Sigmoid colon (tissue), 6 donors: ENCODE measurements at regions not wholly inside any gene's neighbourhood (a gene's known extent, or its start where the extent isn't known, plus 50 kb on each side); places are given as distances from the start of the nearest gene placed in this dataset.
A peak's percentile ranks its signal among the peaks of the same experiment; 100 is the strongest.

Source experiments
- DNase-seq: peaks from one replicate; pipeline ENCODE4 v3.0.0-alpha.2; 2019
- H3K27ac ChIP-seq, 4 donors: fragments of 200-600 bp; sonication (generic); one replicate each; pipeline ENCODE4 v1.5.1; 2016 to 2019; ENCODE audit warnings: mild to moderate bottlenecking in 1 of 4
- H3K27me3 ChIP-seq, 3 donors: fragments of 200-600 bp; sonication (generic); one replicate each; pipeline ENCODE4 v1.5.1; 2019; ENCODE audit warnings: mild to moderate bottlenecking in 1 of 3
- H3K36me3 ChIP-seq, 4 donors: fragments of 200-600 bp; sonication (generic); one replicate each; pipeline ENCODE4 v1.5.1; 2016 to 2019
- H3K4me1 ChIP-seq, 4 donors: fragments of 200-600 bp; sonication (generic); one replicate each; pipeline ENCODE4 v1.5.1; 2017 to 2019
- H3K4me3 ChIP-seq, 4 donors: fragments of 200-600 bp; sonication (generic); one replicate each; pipeline ENCODE4 v1.5.1; 2017 to 2019; ENCODE audit warnings: mild to moderate bottlenecking in 2 of 4, moderate library complexity in 1 of 4
- H3K9me3 ChIP-seq, 4 donors: fragments of 200-600 bp in 3 of 4; sonication (generic) in 3 of 4; one replicate each; pipeline versions ENCODE4 v1.5.1 to v1.6.1; 2013 to 2019
- EP300 ChIP-seq, 4 donors: sonication (generic); formaldehyde crosslinking; IDR thresholded peaks; one replicate each; pipeline ENCODE4 v1.6.1; 2017; ENCODE audit warnings: antibody characterized with exemption in 4 of 4
- POLR2A ChIP-seq, 2 donors: fragments of 450-650 bp; IDR thresholded peaks; one replicate each; pipeline ENCODE4 v1.6.1; 2016; ENCODE audit warnings: antibody characterized with exemption in 2 of 2, mild to moderate bottlenecking in 2 of 2, moderate library complexity in 2 of 2
- POLR2AphosphoS5 ChIP-seq, 4 donors: sonication (generic); formaldehyde crosslinking; IDR thresholded peaks; one replicate each; pipeline ENCODE4 v1.6.1; 2017; ENCODE audit warnings: antibody characterized with exemption in 4 of 4
- WGBS, 2 donors: extraction: QIAGEN DNeasy Blood & Tissue Kit; methylation state at CpG; one replicate each; pipeline ENCODE4 v1.1.7; 2013; 5-methylcytosine and 5-hydroxymethylcytosine counted together
- intact Hi-C: fragments of 100-400 bp; cut with DNase I; formaldehyde crosslinking; loops from one replicate; pipeline ENCODE4 v1.15.1; 2023
- TF ChIP-seq, protein P1 (sequence below), 4 experiments: fragments of 450-650 bp in 3 of 4; fragments of 200-600 bp in 1 of 4; IDR thresholded peaks; one replicate each; pipeline ENCODE4 v1.5.1; 2016 to 2019; ENCODE audit warnings: antibody characterized with exemption in 4 of 4, mild to moderate bottlenecking in 3 of 4, moderate library complexity in 2 of 4
- donor health status: healthy with polysubstance abuse.
- donor health status: healthy.

DNA sequence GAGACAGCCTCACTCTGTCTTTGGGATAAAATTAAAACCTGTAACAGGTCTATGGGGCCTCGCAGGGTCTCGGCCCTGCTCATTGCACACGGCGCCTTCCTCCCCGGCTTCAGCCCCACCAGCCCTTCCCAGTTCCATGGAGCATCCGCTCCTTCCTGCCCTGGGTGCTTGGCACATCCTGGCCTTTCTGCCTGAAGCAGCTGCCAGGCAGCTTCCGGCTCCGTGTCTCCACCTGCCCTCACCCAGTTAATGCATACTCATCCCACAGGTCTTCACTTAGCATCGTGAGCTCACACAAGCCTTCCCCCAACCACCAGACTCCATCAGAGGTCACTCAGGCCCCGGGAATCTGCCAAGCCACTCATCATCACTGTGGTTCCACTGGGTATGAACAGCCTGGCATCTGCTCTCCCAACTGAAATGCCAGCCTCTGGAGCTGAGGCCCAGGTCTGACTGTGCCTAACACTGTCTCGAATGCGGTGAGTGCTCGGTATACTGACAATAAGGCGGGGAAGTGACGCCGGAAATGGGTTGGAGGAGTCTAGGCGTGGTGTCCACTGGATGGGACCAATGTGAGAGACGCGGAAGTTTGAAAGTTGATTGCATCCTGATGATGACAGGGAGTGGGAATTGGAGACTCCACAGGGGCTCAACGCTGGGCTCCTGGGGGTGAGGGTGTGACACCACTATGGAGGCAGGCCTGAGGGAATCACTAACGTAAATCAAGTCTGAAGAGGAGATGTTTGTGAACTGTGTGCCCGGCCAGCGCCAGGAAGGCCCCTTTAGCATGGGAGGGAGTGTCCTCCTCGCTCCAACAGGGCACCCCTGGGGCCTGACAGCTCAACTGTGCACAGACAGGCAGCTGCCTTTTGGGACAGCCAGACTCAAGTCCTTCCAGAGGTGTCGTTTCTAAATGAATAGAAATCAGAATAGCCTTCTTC lies 245.8 kb downstream of the TTLL2 start:
- no peaks in the 10 kb centered on the region for H3K27me3 ChIP-seq
- no peaks in the 10 kb centered on the region for H3K36me3 ChIP-seq
- WGBS, 2 donors, result 93% methylated on average over 25 of the region's 25 CpGs
- intact Hi-C loops, result no loop called here
- no peak overlapping the region for H3K27ac ChIP-seq
- no peak overlapping the region for H3K4me3 ChIP-seq
- H3K9me3 ChIP-seq, result no peaks in the 10 kb centered on the region
- peak; percentile 40 for DNase-seq
- TF ChIP-seq, protein P1, sequence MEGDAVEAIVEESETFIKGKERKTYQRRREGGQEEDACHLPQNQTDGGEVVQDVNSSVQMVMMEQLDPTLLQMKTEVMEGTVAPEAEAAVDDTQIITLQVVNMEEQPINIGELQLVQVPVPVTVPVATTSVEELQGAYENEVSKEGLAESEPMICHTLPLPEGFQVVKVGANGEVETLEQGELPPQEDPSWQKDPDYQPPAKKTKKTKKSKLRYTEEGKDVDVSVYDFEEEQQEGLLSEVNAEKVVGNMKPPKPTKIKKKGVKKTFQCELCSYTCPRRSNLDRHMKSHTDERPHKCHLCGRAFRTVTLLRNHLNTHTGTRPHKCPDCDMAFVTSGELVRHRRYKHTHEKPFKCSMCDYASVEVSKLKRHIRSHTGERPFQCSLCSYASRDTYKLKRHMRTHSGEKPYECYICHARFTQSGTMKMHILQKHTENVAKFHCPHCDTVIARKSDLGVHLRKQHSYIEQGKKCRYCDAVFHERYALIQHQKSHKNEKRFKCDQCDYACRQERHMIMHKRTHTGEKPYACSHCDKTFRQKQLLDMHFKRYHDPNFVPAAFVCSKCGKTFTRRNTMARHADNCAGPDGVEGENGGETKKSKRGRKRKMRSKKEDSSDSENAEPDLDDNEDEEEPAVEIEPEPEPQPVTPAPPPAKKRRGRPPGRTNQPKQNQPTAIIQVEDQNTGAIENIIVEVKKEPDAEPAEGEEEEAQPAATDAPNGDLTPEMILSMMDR (IDR thresholded peaks at IDR 0.05), result no peak
- peaks cover 0 to 21% (median 16%) of the 10 kb centered on the region in 4 donors for H3K4me1 ChIP-seq

- H3K27ac ChIP-seq, result no peak overlapping the region
- intact Hi-C loops, result no loop called here
- peaks cover 0 to 21% (median 16%) of the 10 kb centered on the region in 4 donors for H3K4me1 ChIP-seq
- DNase-seq, result peak; percentile 41
- H3K27me3 ChIP-seq, result no peaks in the 10 kb centered on the region
- TF ChIP-seq POLR2AphosphoS5 (IDR thresholded peaks at IDR 0.05) (no peak), POLR2A (IDR thresholded peaks at IDR 0.05) (no peak), EP300 (IDR thresholded peaks at IDR 0.05) (no peak)
- TF ChIP-seq, protein P1 (IDR thresholded peaks at IDR 0.05), result no peak
- no peaks in the 10 kb centered on the region for H3K9me3 ChIP-seq
- H3K36me3 ChIP-seq, result no peaks in the 10 kb centered on the region
- H3K4me3 ChIP-seq, result no peak overlapping the region
- 84 to 90% methylated on average over 9 of the region's 9 CpGs for WGBS, 2 donors
Measured at GRCh38 chr6:167571550-167571949, 246.7 kb downstream of the TTLL2 start.

DNA sequence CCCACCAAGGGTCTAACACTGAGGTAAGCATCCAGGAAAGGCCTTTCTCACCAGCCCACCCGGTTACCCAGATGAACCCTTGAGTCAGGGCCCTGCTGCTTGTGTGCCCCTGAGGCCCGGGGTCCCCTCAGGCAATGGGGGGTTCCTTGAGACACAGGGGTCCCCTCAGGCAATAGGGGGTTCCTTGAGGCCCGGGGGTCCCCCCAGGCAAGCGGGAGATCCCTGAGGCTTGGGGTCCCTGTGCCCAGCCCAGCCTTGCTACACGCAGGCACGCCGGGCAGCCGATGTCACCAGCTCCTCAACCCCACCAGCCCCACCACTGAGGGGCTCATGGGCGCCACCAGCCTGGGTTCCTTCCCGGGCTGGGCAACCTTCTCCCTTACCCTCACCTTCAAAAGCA lies 247.2 kb downstream of the TTLL2 start:
- peak; percentile 62 for DNase-seq
- Histone ChIP-seq H3K27me3 (no peaks in the 10 kb centered on the region), H3K9me3 (no peaks in the 10 kb centered on the region), H3K4me3 (no peak overlapping the region), H3K4me1 (peaks cover 0 to 21% (median 16%) of the 10 kb centered on the region in 4 donors), H3K27ac (no peak overlapping the region), H3K36me3 (no peaks in the 10 kb centered on the region)
- intact Hi-C loops, result no loop called here
- WGBS, 2 donors, result 86 to 89% methylated on average over 10 of the region's 10 CpGs
- TF ChIP-seq POLR2AphosphoS5 (IDR thresholded peaks at IDR 0.05) (no peak), EP300 (IDR thresholded peaks at IDR 0.05) (no peak), POLR2A (IDR thresholded peaks at IDR 0.05) (no peak)
- TF ChIP-seq, protein P1 (IDR thresholded peaks at IDR 0.05), result no peak

DNA sequence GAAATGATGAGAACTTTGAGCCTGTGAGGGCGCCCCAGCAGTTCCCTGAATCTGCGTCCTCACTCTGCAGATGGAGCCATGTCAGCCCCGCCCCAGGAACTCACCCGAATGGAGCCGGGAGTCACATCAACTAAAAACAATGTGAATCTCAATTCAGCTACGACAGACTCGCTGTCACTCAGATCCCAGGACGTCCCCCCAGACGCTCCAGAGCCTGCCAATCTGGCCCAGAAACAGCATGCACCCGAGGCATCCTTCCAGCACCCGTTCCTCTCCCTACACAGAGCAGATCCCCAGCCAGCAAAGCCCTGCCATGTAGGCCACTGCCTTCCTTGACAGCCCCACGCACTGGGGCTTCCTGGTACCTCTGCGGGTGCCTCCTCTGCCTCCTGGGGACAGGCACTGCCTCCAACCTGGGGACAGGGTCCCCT lies 248.0 kb downstream of the TTLL2 start:
- Histone ChIP-seq H3K9me3 (no peaks in the 10 kb centered on the region), H3K4me3 (no peak overlapping the region), H3K27me3 (no peaks in the 10 kb centered on the region), H3K27ac (peak overlapping the region in 3 of 4 donors; percentile 46 to 67 (median 59)), H3K4me1 (peaks cover 0 to 21% (median 16%) of the 10 kb centered on the region in 4 donors), H3K36me3 (no peaks in the 10 kb centered on the region)
- intact Hi-C loops, result no loop called here
- peak; percentile 63 for DNase-seq
- no peak for TF ChIP-seq POLR2AphosphoS5 (IDR thresholded peaks at IDR 0.05)
- TF ChIP-seq, protein P1 (IDR thresholded peaks at IDR 0.05), result no peak
- no peak for TF ChIP-seq EP300 (IDR thresholded peaks at IDR 0.05)
- TF ChIP-seq POLR2A (IDR thresholded peaks at IDR 0.05), result no peak
- 80 to 81% methylated on average over 13 of the region's 13 CpGs for WGBS, 2 donors
